K562 (cell line): ENCODE measurements at regions not wholly inside any gene's neighbourhood (a gene's known extent, or its start where the extent isn't known, plus 50 kb on each side); places are given as distances from the start of the nearest gene placed in this dataset.

Experiments used
- HMG20B ChIP-seq: fragments of 250-450 bp; sonication (Bioruptor Pico); IDR thresholded peaks from 2 replicates; pipeline ENCODE4 v1.5.0; 2021; ENCODE audit warnings: mild to moderate bottlenecking
- MAZ ChIP-seq, 2 experiments: fragments of 450-650 bp in 1 of 2; sonication (generic) in 1 of 2; formaldehyde crosslinking; IDR thresholded peaks in 1 of 2; conservative IDR thresholded peaks in 1 of 2; 2 replicates each; pipeline versions ENCODE4 v1.4.0 to v1.5.0; 2020; ENCODE audit warnings: mild to moderate bottlenecking in 1 of 2, missing genetic modification reagents in 1 of 2
- POLR2G ChIP-seq: fragments of 200-400 bp; formaldehyde crosslinking; IDR thresholded peaks from 2 replicates; pipeline ENCODE4 v1.6.1; 2017; ENCODE audit warnings: low read depth, mild to moderate bottlenecking, antibody characterized with exemption, low read length, moderate library complexity
- ZC3H4 ChIP-seq: sonication (generic); formaldehyde crosslinking; IDR thresholded peaks from 2 replicates; pipeline ENCODE4 v1.9.0; 2021; ENCODE audit warnings: missing genetic modification reagents, borderline replicate concordance
- ZNF140 ChIP-seq: fragments of 250-450 bp; sonication (Bioruptor Pico); IDR thresholded peaks from 2 replicates; pipeline ENCODE4 v1.8.0; 2021; ENCODE audit warnings: moderate library complexity, mild to moderate bottlenecking, inconsistent platforms
- TF ChIP-seq, protein P1 (sequence below): sonication (generic); formaldehyde crosslinking; IDR thresholded peaks from 2 replicates; pipeline ENCODE4 v1.8.0; 2023; ENCODE audit warnings: missing genetic modification reagents, mild to moderate bottlenecking, borderline replicate concordance
- TF ChIP-seq, protein P2 (sequence below): fragments of 200-800 bp; sonication (Bioruptor generic); IDR thresholded peaks from 2 replicates; pipeline ENCODE4 v1.6.1; 2016; ENCODE audit warnings: missing genetic modification characterization, missing compliant biosample characterization

DNA sequence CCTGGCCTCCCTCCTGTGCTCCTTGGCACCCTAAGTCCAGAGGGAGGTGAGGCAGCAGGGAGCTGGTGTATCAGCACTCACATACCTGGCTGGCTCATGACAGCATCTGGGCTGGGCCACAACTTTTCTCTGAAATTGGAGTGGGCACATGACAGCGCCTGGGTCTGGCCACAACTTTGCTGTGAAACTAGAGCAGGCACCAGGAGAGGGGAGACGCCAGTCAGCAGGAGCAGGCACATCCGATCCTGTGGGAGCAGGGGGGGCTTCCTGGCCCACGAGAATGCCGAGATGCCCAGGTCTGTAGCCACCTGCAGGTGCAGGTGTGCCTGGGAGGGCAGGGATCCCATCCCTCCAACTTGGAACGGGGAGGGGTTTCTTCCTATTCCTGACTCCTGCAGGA is 69.7 kb upstream of the PPP3CA start (continued):
- TF ChIP-seq, protein P1, sequence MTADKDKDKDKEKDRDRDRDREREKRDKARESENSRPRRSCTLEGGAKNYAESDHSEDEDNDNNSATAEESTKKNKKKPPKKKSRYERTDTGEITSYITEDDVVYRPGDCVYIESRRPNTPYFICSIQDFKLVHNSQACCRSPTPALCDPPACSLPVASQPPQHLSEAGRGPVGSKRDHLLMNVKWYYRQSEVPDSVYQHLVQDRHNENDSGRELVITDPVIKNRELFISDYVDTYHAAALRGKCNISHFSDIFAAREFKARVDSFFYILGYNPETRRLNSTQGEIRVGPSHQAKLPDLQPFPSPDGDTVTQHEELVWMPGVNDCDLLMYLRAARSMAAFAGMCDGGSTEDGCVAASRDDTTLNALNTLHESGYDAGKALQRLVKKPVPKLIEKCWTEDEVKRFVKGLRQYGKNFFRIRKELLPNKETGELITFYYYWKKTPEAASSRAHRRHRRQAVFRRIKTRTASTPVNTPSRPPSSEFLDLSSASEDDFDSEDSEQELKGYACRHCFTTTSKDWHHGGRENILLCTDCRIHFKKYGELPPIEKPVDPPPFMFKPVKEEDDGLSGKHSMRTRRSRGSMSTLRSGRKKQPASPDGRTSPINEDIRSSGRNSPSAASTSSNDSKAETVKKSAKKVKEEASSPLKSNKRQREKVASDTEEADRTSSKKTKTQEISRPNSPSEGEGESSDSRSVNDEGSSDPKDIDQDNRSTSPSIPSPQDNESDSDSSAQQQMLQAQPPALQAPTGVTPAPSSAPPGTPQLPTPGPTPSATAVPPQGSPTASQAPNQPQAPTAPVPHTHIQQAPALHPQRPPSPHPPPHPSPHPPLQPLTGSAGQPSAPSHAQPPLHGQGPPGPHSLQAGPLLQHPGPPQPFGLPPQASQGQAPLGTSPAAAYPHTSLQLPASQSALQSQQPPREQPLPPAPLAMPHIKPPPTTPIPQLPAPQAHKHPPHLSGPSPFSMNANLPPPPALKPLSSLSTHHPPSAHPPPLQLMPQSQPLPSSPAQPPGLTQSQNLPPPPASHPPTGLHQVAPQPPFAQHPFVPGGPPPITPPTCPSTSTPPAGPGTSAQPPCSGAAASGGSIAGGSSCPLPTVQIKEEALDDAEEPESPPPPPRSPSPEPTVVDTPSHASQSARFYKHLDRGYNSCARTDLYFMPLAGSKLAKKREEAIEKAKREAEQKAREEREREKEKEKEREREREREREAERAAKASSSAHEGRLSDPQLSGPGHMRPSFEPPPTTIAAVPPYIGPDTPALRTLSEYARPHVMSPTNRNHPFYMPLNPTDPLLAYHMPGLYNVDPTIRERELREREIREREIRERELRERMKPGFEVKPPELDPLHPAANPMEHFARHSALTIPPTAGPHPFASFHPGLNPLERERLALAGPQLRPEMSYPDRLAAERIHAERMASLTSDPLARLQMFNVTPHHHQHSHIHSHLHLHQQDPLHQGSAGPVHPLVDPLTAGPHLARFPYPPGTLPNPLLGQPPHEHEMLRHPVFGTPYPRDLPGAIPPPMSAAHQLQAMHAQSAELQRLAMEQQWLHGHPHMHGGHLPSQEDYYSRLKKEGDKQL (CRISPR knock-in tag): no peak
- TF ChIP-seq POLR2G: no peak
- TF ChIP-seq ZNF140: no peak
- TF ChIP-seq, protein P2, sequence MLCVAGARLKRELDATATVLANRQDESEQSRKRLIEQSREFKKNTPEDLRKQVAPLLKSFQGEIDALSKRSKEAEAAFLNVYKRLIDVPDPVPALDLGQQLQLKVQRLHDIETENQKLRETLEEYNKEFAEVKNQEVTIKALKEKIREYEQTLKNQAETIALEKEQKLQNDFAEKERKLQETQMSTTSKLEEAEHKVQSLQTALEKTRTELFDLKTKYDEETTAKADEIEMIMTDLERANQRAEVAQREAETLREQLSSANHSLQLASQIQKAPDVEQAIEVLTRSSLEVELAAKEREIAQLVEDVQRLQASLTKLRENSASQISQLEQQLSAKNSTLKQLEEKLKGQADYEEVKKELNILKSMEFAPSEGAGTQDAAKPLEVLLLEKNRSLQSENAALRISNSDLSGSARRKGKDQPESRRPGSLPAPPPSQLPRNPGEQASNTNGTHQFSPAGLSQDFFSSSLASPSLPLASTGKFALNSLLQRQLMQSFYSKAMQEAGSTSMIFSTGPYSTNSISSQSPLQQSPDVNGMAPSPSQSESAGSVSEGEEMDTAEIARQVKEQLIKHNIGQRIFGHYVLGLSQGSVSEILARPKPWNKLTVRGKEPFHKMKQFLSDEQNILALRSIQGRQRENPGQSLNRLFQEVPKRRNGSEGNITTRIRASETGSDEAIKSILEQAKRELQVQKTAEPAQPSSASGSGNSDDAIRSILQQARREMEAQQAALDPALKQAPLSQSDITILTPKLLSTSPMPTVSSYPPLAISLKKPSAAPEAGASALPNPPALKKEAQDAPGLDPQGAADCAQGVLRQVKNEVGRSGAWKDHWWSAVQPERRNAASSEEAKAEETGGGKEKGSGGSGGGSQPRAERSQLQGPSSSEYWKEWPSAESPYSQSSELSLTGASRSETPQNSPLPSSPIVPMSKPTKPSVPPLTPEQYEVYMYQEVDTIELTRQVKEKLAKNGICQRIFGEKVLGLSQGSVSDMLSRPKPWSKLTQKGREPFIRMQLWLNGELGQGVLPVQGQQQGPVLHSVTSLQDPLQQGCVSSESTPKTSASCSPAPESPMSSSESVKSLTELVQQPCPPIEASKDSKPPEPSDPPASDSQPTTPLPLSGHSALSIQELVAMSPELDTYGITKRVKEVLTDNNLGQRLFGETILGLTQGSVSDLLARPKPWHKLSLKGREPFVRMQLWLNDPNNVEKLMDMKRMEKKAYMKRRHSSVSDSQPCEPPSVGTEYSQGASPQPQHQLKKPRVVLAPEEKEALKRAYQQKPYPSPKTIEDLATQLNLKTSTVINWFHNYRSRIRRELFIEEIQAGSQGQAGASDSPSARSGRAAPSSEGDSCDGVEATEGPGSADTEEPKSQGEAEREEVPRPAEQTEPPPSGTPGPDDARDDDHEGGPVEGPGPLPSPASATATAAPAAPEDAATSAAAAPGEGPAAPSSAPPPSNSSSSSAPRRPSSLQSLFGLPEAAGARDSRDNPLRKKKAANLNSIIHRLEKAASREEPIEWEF (CRISPR knock-in tag): no peak
- TF ChIP-seq ZC3H4: no peak
- no peak for TF ChIP-seq MAZ (CRISPR knock-in tag; conservative IDR thresholded peaks at IDR 0.05 in 1 of 2, IDR thresholded peaks at IDR 0.05 in 1 of 2)
- TF ChIP-seq HMG20B (CRISPR knock-in tag): no peak
